ENCODE measurements at regions not wholly inside any gene's neighbourhood (a gene's known extent, or its start where the extent isn't known, plus 50 kb on each side); places are given as distances from the start of the nearest gene placed in this dataset.

GRCh38 chr5:96134886-96135285, 173.2 kb upstream of the ELL2 start:
- no peak for TF ChIP-seq ZFX (IDR thresholded peaks at IDR 0.05)
- no peak for TF ChIP-seq CTCF (conservative IDR thresholded peaks at IDR 0.05)

Measured in C4-2B (cell line).